ENCODE measurements at regions not wholly inside any gene's neighbourhood (a gene's known extent, or its start where the extent isn't known, plus 50 kb on each side); places are given as distances from the start of the nearest gene placed in this dataset.

GRCh38 chr15:81763304-81763703 lies 282.5 kb downstream of the MEX3B start (continued):
- TF ChIP-seq HSF4 (CRISPR knock-in tag; IDR thresholded peaks at IDR 0.05; ENCODE audit: borderline replicate concordance): no peak
- TF ChIP-seq RBM34 (IDR thresholded peaks at IDR 0.05; ENCODE audit: borderline replicate concordance, insufficient read depth, low read length): no peak
- no peak for TF ChIP-seq EZH2 (IDR thresholded peaks at IDR 0.05; ENCODE audit: borderline replicate concordance, low read depth, low read length)
- TF ChIP-seq ZNF639 (CRISPR knock-in tag; conservative IDR thresholded peaks at IDR 0.05 in 1 of 2, IDR thresholded peaks at IDR 0.05 in 1 of 2): no peak
- no peak for TF ChIP-seq MCM2 (IDR thresholded peaks at IDR 0.05; ENCODE audit: low read depth)
- no peak for TF ChIP-seq MYNN (IDR thresholded peaks at IDR 0.05)
- no peak for TF ChIP-seq MYNN (CRISPR knock-in tag; IDR thresholded peaks at IDR 0.05)
- TF ChIP-seq ZNF695 (CRISPR knock-in tag; IDR thresholded peaks at IDR 0.05): no peak
- TF ChIP-seq ETV6 (IDR thresholded peaks at IDR 0.05; ENCODE audit: borderline replicate concordance in 1 of 2, low read depth in 2 of 2, low read length in 1 of 2): no peak
- no peak for TF ChIP-seq ETV6 (CRISPR knock-in tag; IDR thresholded peaks at IDR 0.05; ENCODE audit: borderline replicate concordance)
- no peak for TF ChIP-seq MAFG (tag; conservative IDR thresholded peaks at IDR 0.05)
- TF ChIP-seq ARID2 (IDR thresholded peaks at IDR 0.05): no peak

GRCh38 chr15:81760686-81761085 lies 285.1 kb downstream of the MEX3B start:
- in situ Hi-C loops (cut with MboI): no loop called here
- H3K27me3 ChIP-seq (ENCODE audit: control insufficient read depth in 2 of 2, insufficient read depth in 2 of 2, low read length in 2 of 2): 0 out of 5 replicates have a peak, but pooled peaks cover 0 to 5% of the 10 kb centered on the region in 2 experiments
- H3K79me2 ChIP-seq (ENCODE audit: control insufficient read depth, insufficient read depth, low read length): no peaks in the 10 kb centered on the region
- H3K4me2 ChIP-seq (ENCODE audit: insufficient read depth, low read length): no peak overlapping the region
- intact Hi-C loops (cut with micrococcal nuclease): no loop called here
- no peaks in the 10 kb centered on the region for H4K20me1 ChIP-seq (replicated peaks; ENCODE audit: control insufficient read depth, insufficient read depth, low read length)
- no peak overlapping the region for H3K9ac ChIP-seq (ENCODE audit: insufficient read depth in 1 of 2, low read depth in 2 of 2, low read length in 2 of 2)
- ATAC-seq: no peak
- no peaks in the 10 kb centered on the region for H3K4me1 ChIP-seq (replicated peaks in 1 of 2; ENCODE audit: control insufficient read depth in 2 of 2, insufficient read depth in 2 of 2, low read length in 2 of 2)
- 22% methylated on average over 8 of the region's 8 CpGs for WGBS (ENCODE audit: insufficient coverage, low coverage, missing lambda C conversion rate)
- no TSS peak for BruUV-seq (replicated peaks)
- FAIRE-seq: no peak
- H3K4me3 ChIP-seq: no peak overlapping the region
- H3K9me1 ChIP-seq (ENCODE audit: control insufficient read depth, insufficient read depth, low read length): no peaks in the 10 kb centered on the region
- ChIA-PET POLR2A (interaction anchor here (2.9 kb wide), 1 partner anchor 11 kb away, joined by 9 read pairs; no protein-coding TSS in a partner anchor), CTCF (ENCODE audit: low intra/inter-chr PET ratio) (no interaction called here)
- H3K27ac ChIP-seq (ENCODE audit: extremely low read depth, low read depth, low read length): no peak overlapping the region
- H3K9me3 ChIP-seq (replicated peaks; ENCODE audit: control insufficient read depth, insufficient read depth, low read depth, low read length): no peaks in the 10 kb centered on the region
- DNase-seq (ENCODE audit: extremely low read depth in 1 of 4, low spot score in 3 of 4): no peak
- H2AFZ ChIP-seq (ENCODE audit: low read depth, low read length): no peak overlapping the region
- no peaks in the 10 kb centered on the region for H3K36me3 ChIP-seq (ENCODE audit: control insufficient read depth, insufficient read depth, low read length)
- TF ChIP-seq TAF1 (IDR thresholded peaks at IDR 0.05; ENCODE audit: control insufficient read depth, extremely low read depth, insufficient read depth, low read length, severe bottlenecking): no peak
- no peak for TF ChIP-seq ZNF76 (CRISPR knock-in tag; IDR thresholded peaks at IDR 0.05; ENCODE audit: borderline replicate concordance)
- TF ChIP-seq SNAPC5 (CRISPR knock-in tag; IDR thresholded peaks at IDR 0.05): no peak
- TF ChIP-seq POU5F1 (IDR thresholded peaks at IDR 0.05; ENCODE audit: borderline replicate concordance, low read depth, low read length, partially characterized antibody): no peak
- no peak for TF ChIP-seq ZNF445 (CRISPR knock-in tag; IDR thresholded peaks at IDR 0.05; ENCODE audit: low read depth)
- no peak for TF ChIP-seq HDAC6 (IDR thresholded peaks at IDR 0.05; ENCODE audit: low read depth, low read length)
- TF ChIP-seq ERF (CRISPR knock-in tag; IDR thresholded peaks at IDR 0.05): no peak
- TF ChIP-seq ZNF140 (CRISPR knock-in tag; IDR thresholded peaks at IDR 0.05): no peak
